Spleen (tissue), 11 donors: ENCODE measurements at regions not wholly inside any gene's neighbourhood (a gene's known extent, or its start where the extent isn't known, plus 50 kb on each side); places are given as distances from the start of the nearest gene placed in this dataset.

ENCODE experiments used
- DNase-seq: peaks from one replicate; pipeline ENCODE4 v3.0.0-alpha.2; 2020
- H3K27ac ChIP-seq, 8 donors: fragments of 200-600 bp; sonication (generic) in 7 of 8; 1 replicate in 4 of 8; 2 replicates in 4 of 8; pipeline versions ENCODE4 v1.5.0 to v1.8.0; 2016 to 2021; ENCODE audit warnings: inconsistent platforms in 4 of 8, mild to moderate bottlenecking in 4 of 8, moderate library complexity in 1 of 8
- H3K27me3 ChIP-seq, 7 donors: fragments of 200-600 bp; sonication (generic) in 6 of 7; replicated peaks in 1 of 7; 1 replicate in 4 of 7; 2 replicates in 3 of 7; pipeline versions ENCODE4 v1.5.0 to v1.8.0; 2016 to 2021; ENCODE audit warnings: inconsistent platforms in 3 of 7, mild to moderate bottlenecking in 1 of 7
- H3K36me3 ChIP-seq, 6 donors: fragments of 200-600 bp; sonication (generic) in 5 of 6; 1 replicate in 4 of 6; 2 replicates in 2 of 6; pipeline versions ENCODE4 v1.5.0 to v1.8.0; 2016 to 2021; ENCODE audit warnings: inconsistent platforms in 2 of 6
- H3K4me1 ChIP-seq, 6 donors: fragments of 200-600 bp; sonication (generic) in 5 of 6; 1 replicate in 3 of 6; 2 replicates in 3 of 6; pipeline versions ENCODE4 v1.5.0 to v1.8.0; 2016 to 2021; ENCODE audit warnings: inconsistent platforms in 3 of 6
- H3K4me3 ChIP-seq, 8 donors: fragments of 200-600 bp; sonication (generic) in 7 of 8; 1 replicate in 4 of 8; 2 replicates in 4 of 8; pipeline versions ENCODE4 v1.5.0 to v1.8.0; 2016 to 2021; ENCODE audit warnings: inconsistent platforms in 4 of 8, mild to moderate bottlenecking in 4 of 8, moderate library complexity in 2 of 8
- H3K9me3 ChIP-seq, 8 donors: fragments of 200-600 bp; sonication (generic) in 7 of 8; 1 replicate in 4 of 8; 2 replicates in 4 of 8; pipeline versions ENCODE4 v1.5.0 to v1.8.0; 2016 to 2021; ENCODE audit warnings: inconsistent platforms in 4 of 8
- CTCF ChIP-seq, 11 experiments: fragments of 200-600 bp in 7 of 11; fragments of 450-650 bp in 4 of 11; sonication (generic) in 4 of 11; IDR thresholded peaks in 8 of 11; conservative IDR thresholded peaks in 3 of 11; 1 replicate in 7 of 11; 2 replicates in 4 of 11; pipeline versions ENCODE4 v1.4.0 to v1.8.0; 2016 to 2021; ENCODE audit warnings: antibody characterized with exemption in 11 of 11, inconsistent platforms in 4 of 11, mild to moderate bottlenecking in 1 of 11
- POLR2A ChIP-seq, 3 donors: fragments of 450-650 bp; IDR thresholded peaks; one replicate each; pipeline ENCODE4 v1.5.1; 2017; ENCODE audit warnings: antibody characterized with exemption in 3 of 3, mild to moderate bottlenecking in 1 of 3
- POLR2AphosphoS5 ChIP-seq, 3 donors: sonication (generic); formaldehyde crosslinking; IDR thresholded peaks; one replicate each; pipeline ENCODE4 v1.5.1; 2017; ENCODE audit warnings: antibody characterized with exemption in 3 of 3
- WGBS, 5 donors: extraction: QIAGEN DNeasy Blood & Tissue Kit in 3 of 5; methylation state at CpG; one replicate each; pipeline versions ENCODE4 v1.1.5 to v1.1.7; 2013 to 2018; 5-methylcytosine and 5-hydroxymethylcytosine counted together
- intact Hi-C: fragments of 100-400 bp; cut with DNase I; formaldehyde crosslinking; loops from one replicate; pipeline ENCODE4 v1.15.0; 2023; ENCODE audit warnings: low total_unique reads
- donor health status: healthy with polysubstance abuse.
- donor health status: DM: no; HTN: no; CAD: no; lungs with moderate emphysema.
- donor health status: DM: no; HTN: no; CAD: no.
- donor health status: Bipolar disorder and iron deficiency.
- donor health status: healthy.
- donor health status: DM: no; HTN: no; CAD: no.
- donor health status: DM: yes; HTN: yes; CAD: no.

GRCh38 chr1:195867638-195868037 lies 740.6 kb downstream of the KCNT2 start:
- intact Hi-C loops, result no loop called here
- no peaks in the 10 kb centered on the region for H3K36me3 ChIP-seq
- H3K9me3 ChIP-seq, result no peaks in the 10 kb centered on the region
- no peak for TF ChIP-seq POLR2A (IDR thresholded peaks at IDR 0.05)
- no peak for TF ChIP-seq CTCF (IDR thresholded peaks at IDR 0.05 in 8 of 11, conservative IDR thresholded peaks at IDR 0.05 in 3 of 11)
- TF ChIP-seq POLR2AphosphoS5 (IDR thresholded peaks at IDR 0.05), result no peak
- H3K4me3 ChIP-seq, result no peak overlapping the region
- DNase-seq, result no peak
- H3K27me3 ChIP-seq, result no peaks in the 10 kb centered on the region
- H3K4me1 ChIP-seq, result no peaks in the 10 kb centered on the region
- H3K27ac ChIP-seq, result no peak overlapping the region

GRCh38 chr1:195866781-195867222 lies 741.4 kb downstream of the KCNT2 start:
- 78 to 91% (median 90%) methylated on average over 1 of the region's 1 CpG for WGBS, 5 donors
- TF ChIP-seq POLR2AphosphoS5 (IDR thresholded peaks at IDR 0.05) (no peak), CTCF (IDR thresholded peaks at IDR 0.05 in 8 of 11, conservative IDR thresholded peaks at IDR 0.05 in 3 of 11) (no peak), POLR2A (IDR thresholded peaks at IDR 0.05) (no peak)
- H3K27me3 ChIP-seq, result no peaks in the 10 kb centered on the region

GRCh38 chr1:195866091-195866780 lies 742.0 kb downstream of the KCNT2 start:
- Histone ChIP-seq H3K9me3 (no peaks in the 10 kb centered on the region), H3K4me3 (no peak overlapping the region), H3K36me3 (no peaks in the 10 kb centered on the region), H3K27me3 (no peaks in the 10 kb centered on the region), H3K4me1 (no peaks in the 10 kb centered on the region), H3K27ac (no peak overlapping the region)
- intact Hi-C loops, result no loop called here
- WGBS, 5 donors, result 75 to 85% (median 78%) methylated on average over 6 of the region's 6 CpGs
- TF ChIP-seq POLR2AphosphoS5 (IDR thresholded peaks at IDR 0.05) (no peak), POLR2A (IDR thresholded peaks at IDR 0.05) (no peak), CTCF (IDR thresholded peaks at IDR 0.05 in 8 of 11, conservative IDR thresholded peaks at IDR 0.05 in 3 of 11) (no peak)
- DNase-seq, result no peak

More at GRCh38 chr1:195866781-195867222, 741.4 kb downstream of the KCNT2 start:
- H3K9me3 ChIP-seq, result no peaks in the 10 kb centered on the region
- H3K4me1 ChIP-seq, result no peaks in the 10 kb centered on the region
- intact Hi-C loops, result no loop called here
- no peak for DNase-seq
- no peaks in the 10 kb centered on the region for H3K36me3 ChIP-seq
- H3K27ac ChIP-seq, result no peak overlapping the region
- H3K4me3 ChIP-seq, result no peak overlapping the region

GRCh38 chr1:195851804-195852203 lies 756.4 kb downstream of the KCNT2 start:
- intact Hi-C loops, result no loop called here

More at GRCh38 chr1:195851804-195852203, 756.4 kb downstream of the KCNT2 start:
- Histone ChIP-seq H3K36me3 (no peaks in the 10 kb centered on the region), H3K27ac (no peak overlapping the region), H3K4me1 (no peaks in the 10 kb centered on the region), H3K27me3 (no peaks in the 10 kb centered on the region), H3K4me3 (no peak overlapping the region), H3K9me3 (peaks cover 0 to 3% (median 0%) of the 10 kb centered on the region in 8 donors)
- no peak for DNase-seq
- TF ChIP-seq POLR2AphosphoS5 (IDR thresholded peaks at IDR 0.05) (no peak), CTCF (IDR thresholded peaks at IDR 0.05 in 8 of 11, conservative IDR thresholded peaks at IDR 0.05 in 3 of 11) (no peak), POLR2A (IDR thresholded peaks at IDR 0.05) (no peak)
- 79 to 91% (median 82%) methylated on average over 2 of the region's 2 CpGs for WGBS, 5 donors
